RWPE1 (cell line): ENCODE measurements at regions not wholly inside any gene's neighbourhood (a gene's known extent, or its start where the extent isn't known, plus 50 kb on each side); places are given as distances from the start of the nearest gene placed in this dataset.

ENCODE experiments used
- CTCF ChIA-PET: fragments of 350-600 bp; sonication (Branson Sonifier 250); formaldehyde crosslinking; extraction: SDS; loops from one replicate; lab custom pipeline; 2021; lab: Yijun Ruan, JAX
- POLR2A ChIA-PET: fragments of 400-600 bp; formaldehyde crosslinking; extraction: SDS; loops from one replicate; lab custom pipeline; 2020; ENCODE audit warnings: antibody characterized with exemption; ENCODE audit not compliant: low non-redundant PET; lab: Yijun Ruan, JAX
- DNase-seq: peaks from one replicate; pipeline ENCODE4 v3.0.0; 2012; ENCODE audit warnings: low spot score
- H3K27ac ChIP-seq: fragments of 450-650 bp; 2 replicates; pipeline ENCODE4 v1.5.1; 2017
- TF ChIP-seq, protein P1 (sequence below): fragments of 450-650 bp; conservative IDR thresholded peaks from 2 replicates; pipeline ENCODE4 v1.5.1; 2017; ENCODE audit warnings: low read depth, mild to moderate bottlenecking

DNA sequence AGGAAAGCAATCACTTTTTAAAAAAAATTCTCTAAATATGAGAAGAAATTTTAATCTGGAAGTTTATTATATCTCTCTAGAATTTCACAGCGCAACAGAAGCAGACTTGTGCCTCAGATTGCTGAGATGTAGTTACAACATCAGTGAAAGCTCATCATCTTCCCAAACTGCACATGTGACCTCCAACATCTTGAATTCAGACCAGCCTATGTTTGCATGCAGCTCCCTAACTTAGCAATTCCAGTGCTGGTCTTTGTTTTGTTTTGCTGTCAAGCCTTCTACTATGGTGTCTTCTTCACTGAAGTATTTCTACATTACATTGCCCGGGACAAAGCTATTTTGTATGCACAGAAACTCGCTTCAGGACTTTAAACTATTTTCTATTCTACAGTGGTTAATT lies 684.8 kb upstream of the PTBP2 start:
- H3K27ac ChIP-seq, result no peak overlapping the region
- TF ChIP-seq, protein P1, sequence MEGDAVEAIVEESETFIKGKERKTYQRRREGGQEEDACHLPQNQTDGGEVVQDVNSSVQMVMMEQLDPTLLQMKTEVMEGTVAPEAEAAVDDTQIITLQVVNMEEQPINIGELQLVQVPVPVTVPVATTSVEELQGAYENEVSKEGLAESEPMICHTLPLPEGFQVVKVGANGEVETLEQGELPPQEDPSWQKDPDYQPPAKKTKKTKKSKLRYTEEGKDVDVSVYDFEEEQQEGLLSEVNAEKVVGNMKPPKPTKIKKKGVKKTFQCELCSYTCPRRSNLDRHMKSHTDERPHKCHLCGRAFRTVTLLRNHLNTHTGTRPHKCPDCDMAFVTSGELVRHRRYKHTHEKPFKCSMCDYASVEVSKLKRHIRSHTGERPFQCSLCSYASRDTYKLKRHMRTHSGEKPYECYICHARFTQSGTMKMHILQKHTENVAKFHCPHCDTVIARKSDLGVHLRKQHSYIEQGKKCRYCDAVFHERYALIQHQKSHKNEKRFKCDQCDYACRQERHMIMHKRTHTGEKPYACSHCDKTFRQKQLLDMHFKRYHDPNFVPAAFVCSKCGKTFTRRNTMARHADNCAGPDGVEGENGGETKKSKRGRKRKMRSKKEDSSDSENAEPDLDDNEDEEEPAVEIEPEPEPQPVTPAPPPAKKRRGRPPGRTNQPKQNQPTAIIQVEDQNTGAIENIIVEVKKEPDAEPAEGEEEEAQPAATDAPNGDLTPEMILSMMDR, result no peak
- DNase-seq, result no peak
- ChIA-PET CTCF (no interaction called here), POLR2A (no interaction called here)

DNA sequence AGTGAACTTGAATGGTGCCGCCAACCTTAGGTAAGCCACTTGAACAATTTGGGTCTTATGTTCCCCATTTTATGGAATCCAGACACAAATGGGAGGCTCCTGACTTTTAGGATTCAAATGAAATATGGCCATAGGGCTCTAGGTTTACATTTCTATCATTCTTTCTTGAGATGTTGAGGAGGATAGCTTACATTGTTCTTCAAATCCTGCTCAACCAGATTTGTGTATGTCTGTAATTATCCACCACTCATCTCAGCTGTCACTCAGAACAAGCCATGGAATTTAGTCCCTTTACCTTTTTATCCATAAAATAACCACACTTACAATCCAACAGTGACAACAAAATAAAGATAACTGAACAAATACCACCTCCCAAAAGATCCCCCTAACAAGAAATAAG lies 682.9 kb upstream of the PTBP2 start:
- TF ChIP-seq, protein P1, result no peak
- DNase-seq, result no peak
- ChIA-PET POLR2A (no interaction called here), CTCF (no interaction called here)
- H3K27ac ChIP-seq, result no peak overlapping the region

DNA sequence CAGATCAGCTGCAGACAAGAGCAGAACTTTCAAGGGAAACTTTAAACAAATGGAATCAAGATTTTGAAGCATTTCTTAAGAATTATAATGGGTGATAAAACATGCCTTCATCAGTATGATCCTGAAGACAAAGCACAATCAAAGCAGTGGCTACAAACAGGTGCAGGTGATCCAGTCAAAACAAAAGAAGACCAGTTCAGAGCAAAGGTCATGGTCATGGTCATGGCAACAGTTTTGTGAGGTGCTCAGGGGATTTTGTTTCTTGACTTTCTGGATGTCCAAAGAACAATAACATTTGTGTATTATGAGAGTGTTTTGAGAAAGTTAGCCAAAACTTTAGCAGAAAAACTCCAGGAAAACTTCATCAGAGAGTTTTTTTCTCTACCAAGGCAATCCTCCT lies 681.7 kb upstream of the PTBP2 start:
- TF ChIP-seq, protein P1, result no peak
- no peak for DNase-seq
- no peak overlapping the region for H3K27ac ChIP-seq
- ChIA-PET CTCF (no interaction called here), POLR2A (no interaction called here)

DNA sequence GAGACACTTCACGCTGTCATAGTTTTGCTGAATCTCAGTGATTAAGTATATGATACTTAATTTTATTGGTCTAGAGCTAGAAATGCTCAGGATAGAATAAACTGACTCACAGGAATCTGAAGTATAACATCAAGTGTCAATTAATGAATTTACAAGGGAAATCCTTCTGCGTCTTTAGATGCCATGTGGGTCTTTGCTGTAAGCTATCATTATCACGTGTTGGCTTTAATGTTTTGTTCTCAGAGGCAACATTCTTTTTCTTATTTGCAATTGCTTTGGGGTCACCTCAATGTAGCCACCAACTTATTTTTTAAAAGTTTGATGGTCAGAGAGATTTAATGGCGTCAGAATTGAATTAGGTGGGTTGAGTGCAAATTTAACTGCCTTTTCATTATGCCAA lies 680.1 kb upstream of the PTBP2 start:
- ChIA-PET POLR2A (no interaction called here), CTCF (no interaction called here)

DNA sequence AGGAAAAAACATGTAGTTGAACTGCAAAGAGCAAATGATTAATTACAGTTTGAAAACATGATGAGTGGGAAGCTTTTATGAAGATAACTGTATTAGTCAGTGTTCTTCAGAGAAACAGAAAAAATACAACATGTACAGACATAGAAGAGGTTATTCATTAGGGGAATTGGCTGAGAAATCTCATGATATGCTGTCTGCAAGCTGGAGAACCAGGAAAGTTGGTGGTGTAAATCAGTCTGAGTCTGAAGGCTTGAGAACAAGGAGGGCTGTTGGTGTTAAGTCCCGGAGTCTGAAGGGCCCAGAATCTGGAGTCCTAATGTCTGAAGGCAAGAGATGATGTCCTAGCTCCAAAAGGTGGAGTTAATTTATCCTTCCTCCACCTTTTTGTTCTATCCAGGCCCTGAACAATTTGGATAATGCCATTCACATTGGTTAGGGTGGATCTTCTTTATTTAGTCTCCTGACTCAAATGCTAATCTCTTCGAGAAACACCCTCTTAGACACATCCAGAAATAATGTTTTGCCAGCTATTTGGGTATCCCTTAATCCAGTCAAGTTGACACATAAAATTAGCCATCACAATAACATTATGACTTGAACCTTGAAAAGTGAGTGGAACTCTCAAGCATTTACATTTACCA lies 672.9 kb upstream of the PTBP2 start:
- ChIA-PET CTCF (no interaction called here), POLR2A (no interaction called here)
- TF ChIP-seq, protein P1, result no peak

More for the DNA sequence above, 680.1 kb upstream of the PTBP2 start:
- TF ChIP-seq, protein P1, result no peak
- no peak overlapping the region for H3K27ac ChIP-seq
- DNase-seq, result no peak

DNA sequence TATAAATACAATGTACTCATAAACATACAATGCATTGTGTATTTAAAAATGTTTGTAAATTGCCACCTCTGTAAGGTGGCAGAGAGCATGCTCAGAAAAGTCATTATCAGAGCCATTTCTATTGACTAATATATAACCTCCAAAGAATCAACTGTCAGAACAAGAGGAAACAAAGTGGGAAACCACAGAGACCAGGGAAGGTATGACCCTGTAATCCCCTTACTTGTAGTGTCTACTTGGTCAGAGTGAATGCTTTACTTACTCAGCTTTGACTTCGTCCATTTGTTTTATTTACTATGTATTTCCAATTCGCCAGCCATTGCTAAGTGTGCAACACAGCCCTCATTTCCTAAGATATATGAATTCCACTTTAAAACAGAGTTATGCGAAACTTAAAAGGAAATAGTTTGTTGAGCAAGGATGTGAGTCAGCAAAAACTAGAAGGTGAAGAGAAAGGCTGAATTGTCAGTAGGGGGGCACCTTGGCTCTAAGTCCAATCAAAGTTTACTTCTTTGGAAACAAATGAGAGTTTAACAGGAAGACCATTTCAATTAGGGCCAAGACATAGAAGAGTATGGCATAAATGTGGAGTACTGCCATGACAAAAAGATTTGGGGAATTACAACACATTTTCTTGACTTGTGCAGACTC lies 671.7 kb upstream of the PTBP2 start:
- POLR2A ChIA-PET, result no interaction called here
- no peak overlapping the region for H3K27ac ChIP-seq
- TF ChIP-seq, protein P1, result no peak
- CTCF ChIA-PET, result no interaction called here
- DNase-seq, result no peak

More for the DNA sequence above, 672.9 kb upstream of the PTBP2 start:
- DNase-seq, result no peak
- no peak overlapping the region for H3K27ac ChIP-seq
